Astrocyte (in vitro differentiated cells and primary cell): ENCODE measurements at regions not wholly inside any gene's neighbourhood (a gene's known extent, or its start where the extent isn't known, plus 50 kb on each side); places are given as distances from the start of the nearest gene placed in this dataset.

Source experiments
- CTCF ChIP-seq: IDR thresholded peaks from 2 replicates; pipeline ENCODE4 v1.5.1; 2011; ENCODE audit warnings: low read depth, mild to moderate bottlenecking, inconsistent platforms, low read length, moderate library complexity; ENCODE audit not compliant: insufficient read depth
- EZH2 ChIP-seq: IDR thresholded peaks from 2 replicates; pipeline ENCODE4 v1.6.1; 2012; ENCODE audit warnings: mild to moderate bottlenecking, low read length, inconsistent platforms; ENCODE audit not compliant: insufficient read depth

GRCh38 chr3:146371902-146372301 lies 97.5 kb downstream of the PLSCR2 start:
- TF ChIP-seq EZH2 (no peak), CTCF (no peak)
